ENCODE measurements at regions not wholly inside any gene's neighbourhood (a gene's known extent, or its start where the extent isn't known, plus 50 kb on each side); places are given as distances from the start of the nearest gene placed in this dataset.

DNA sequence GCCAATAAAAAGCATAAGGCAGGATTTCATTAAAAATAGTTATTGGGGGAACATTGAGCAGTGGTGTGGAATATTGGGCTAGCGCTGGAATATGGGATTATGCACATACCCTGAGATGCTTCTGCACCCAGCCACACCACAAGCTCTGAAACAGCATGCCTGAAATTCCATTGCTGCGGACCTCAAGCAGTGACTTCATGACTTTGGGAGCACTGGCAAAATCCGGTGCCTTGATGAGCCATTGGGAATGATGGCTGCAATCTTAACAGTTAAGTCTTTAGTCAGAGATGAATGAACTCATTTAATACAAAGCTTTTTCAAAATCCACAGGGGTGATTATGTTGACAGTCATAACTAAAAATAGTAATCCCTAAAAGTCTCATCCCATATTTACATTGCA lies 274.7 kb upstream of the MTPN start:
- no peak for DNase-seq (ENCODE audit: low spot score)

DNA sequence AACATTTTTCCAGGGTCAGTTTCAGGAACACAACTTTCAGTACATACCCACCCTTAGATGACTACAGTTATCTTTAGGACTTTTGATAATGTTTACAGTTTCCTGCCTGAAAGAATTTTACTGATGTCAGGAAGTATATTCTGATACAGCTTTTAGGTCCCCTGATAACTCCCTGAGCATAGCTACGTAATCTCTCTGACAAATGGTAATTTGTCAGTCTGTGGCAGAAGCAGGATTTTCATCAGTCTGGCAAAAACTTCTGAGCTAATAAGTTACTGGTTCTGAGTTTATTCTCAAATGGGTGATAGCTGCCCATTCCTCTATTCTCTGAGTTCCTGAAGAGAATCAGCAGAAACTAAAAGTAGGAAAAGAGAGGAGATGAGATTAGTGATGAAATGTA lies 270.1 kb upstream of the MTPN start:
- no peak for DNase-seq (ENCODE audit: low spot score)

DNA sequence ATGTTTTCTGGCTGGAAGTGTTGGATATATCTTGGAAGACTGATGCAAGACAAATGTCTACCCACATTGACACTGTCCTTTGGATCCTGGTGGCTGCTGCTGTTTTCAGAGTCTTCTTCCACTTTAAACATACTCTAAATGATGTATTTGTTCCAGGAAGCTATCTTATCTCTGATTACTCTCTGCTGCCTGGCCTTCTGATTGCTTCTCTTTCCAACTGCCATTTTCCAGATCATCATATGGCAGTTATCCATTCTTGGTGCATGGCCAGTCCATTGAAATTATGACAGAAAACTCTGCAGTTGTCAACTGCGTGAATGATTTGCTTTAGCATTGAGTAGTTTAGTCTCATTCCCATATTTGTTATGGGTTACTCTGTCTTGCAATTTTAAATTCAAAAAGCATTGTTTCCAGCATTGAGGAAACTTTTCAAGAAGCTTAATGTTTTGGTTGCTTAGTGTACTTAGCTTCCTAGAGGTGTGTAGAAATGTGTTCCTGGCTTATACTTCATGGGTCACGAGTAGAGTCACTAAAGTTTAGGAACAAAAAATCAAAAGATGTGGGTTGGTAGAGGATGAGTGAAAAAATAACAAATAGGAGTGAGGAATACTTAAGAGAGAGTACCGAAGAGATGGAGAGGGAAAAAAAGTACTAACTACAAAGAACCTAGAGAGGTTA lies 268.3 kb upstream of the MTPN start:
- no peak for DNase-seq (ENCODE audit: low spot score)

DNA sequence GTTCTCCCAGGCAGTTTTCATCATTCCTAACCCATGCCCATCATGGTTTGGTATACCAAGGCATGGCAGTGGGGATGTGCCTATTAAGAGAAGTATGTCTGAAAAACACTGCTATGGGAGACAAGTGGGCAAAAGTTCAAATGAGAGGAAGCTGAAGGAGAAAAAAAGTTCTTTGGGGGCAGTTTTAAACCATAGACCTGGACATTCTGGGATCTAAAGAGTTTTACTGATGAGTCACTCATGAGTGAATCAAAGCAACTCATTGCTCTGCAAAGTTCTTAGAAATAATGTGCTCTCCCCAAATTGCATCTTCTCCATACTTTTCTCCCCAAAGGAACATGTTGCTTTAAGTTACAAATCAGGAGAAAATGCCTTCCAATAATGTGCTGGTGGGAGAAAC lies 256.9 kb upstream of the MTPN start:
- DNase-seq (ENCODE audit: low spot score): no peak

DNA sequence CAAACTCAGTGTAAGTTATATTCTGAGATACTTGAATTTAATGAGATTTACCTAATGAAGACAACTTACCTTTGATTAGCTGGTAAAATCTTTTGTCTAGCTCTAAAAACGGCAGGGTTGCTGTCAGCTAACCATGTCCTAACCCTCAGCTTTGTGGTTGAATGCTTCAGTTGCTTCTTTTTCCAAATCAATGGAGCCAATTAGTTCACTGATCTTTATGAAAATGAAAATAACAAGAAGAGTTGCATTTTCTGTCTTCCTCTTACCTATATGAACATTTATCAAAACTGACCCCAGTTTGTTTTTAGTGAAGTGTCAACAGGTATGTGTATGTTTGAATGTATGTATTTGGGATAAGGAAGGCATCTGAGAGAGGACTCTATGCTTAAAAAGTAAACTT lies 253.1 kb upstream of the MTPN start:
- DNase-seq (ENCODE audit: low spot score): no peak

GRCh38 chr7:136229790-136230189 lies 252.6 kb upstream of the MTPN start:
- DNase-seq (ENCODE audit: low spot score): no peak

DNA sequence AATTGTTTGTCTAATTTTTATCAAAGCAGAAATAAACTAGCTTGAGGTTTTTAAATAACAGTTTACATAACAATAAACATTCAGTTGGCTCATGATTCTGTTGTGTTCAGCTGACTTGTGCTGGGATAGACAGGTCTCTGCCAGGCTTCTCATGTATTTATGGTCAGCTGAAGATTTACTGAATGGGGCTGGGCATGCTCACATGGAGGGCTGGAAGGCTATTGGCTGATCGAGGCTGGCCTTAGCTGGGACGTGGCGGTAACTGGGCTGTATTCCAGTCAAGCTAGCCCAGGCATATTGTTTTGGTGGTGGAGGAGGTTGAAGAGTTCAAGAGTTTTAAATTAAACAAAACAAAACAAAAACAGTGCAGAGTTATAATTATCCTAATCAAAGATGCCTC lies 251.0 kb upstream of the MTPN start:
- DNase-seq (ENCODE audit: low spot score): no peak

GRCh38 chr7:136214356-136214755 lies 237.2 kb upstream of the MTPN start:
- no peak for DNase-seq (ENCODE audit: low spot score)

DNA sequence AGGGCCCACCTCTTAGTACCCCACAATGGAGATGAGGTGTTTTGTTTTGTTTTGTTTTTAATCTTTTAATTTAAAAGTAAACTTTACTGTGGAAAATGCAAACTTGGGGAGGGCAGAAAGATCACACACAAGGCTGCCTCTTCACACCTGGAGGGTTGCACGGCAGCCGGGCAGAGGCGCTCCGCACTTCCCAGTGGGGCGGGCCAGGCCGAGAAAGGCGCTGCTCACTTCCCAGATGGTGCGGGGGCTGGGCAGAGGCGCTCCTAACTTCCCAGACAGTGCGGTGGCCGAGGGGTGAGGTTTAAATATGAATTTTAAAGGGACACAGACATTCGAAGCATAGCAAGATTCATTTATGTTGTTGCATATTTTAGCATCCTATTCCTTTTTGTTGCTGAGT lies 235.9 kb upstream of the MTPN start:
- DNase-seq (ENCODE audit: low spot score): no peak

- DNase-seq (ENCODE audit: low spot score): no peak
Observed at GRCh38 chr7:136210664-136211063, 233.5 kb upstream of the MTPN start.

DNA sequence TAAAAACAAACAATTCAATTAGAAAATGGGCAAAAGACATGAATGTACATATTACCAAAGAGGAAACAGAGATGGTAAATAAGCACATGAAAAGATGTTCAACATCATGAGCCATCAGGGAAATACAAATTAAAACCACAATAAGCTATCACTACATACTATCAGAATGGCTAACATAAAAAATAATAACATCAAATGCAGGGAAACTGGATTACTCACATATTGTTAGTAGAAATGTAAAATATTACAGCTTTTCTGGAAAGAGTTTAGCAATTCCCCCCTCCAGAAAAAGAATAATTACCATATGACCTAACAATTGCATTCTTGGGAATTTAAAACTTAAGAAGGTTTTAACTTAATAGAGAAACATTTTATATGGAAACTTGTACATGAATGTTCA lies 232.9 kb upstream of the MTPN start:
- DNase-seq (ENCODE audit: low spot score): no peak

- DNase-seq (ENCODE audit: low spot score): no peak
Observed at GRCh38 chr7:136205956-136206355, 228.8 kb upstream of the MTPN start.

DNA sequence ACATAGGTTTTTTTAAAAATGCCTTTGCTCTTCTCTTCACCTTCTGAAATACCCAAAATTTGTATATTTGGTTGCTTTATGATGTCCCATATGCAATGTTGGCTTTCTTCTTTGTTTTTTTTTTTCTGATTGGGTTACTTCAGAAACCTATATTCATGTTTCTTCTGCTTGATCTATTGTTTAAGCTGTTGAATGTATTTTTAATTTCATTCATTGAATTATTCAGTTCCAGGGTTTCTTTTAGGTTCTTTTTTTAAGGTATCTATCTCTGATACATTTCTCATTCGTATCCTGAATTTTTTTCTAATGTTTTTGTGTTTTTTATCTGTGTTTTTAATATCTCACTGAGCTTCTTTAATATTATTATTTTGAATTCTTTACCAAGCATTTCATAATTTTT lies 221.0 kb upstream of the MTPN start:
- DNase-seq (ENCODE audit: low spot score): no peak

- DNase-seq (ENCODE audit: low spot score): no peak
Observed at GRCh38 chr7:136194878-136195277, 217.7 kb upstream of the MTPN start.

- DNase-seq (ENCODE audit: low spot score): no peak
Observed at GRCh38 chr7:136193940-136194339, 216.8 kb upstream of the MTPN start.

GRCh38 chr7:136189506-136189998 lies 212.4 kb upstream of the MTPN start:
- DNase-seq (ENCODE audit: low spot score): peak; percentile 24

DNA sequence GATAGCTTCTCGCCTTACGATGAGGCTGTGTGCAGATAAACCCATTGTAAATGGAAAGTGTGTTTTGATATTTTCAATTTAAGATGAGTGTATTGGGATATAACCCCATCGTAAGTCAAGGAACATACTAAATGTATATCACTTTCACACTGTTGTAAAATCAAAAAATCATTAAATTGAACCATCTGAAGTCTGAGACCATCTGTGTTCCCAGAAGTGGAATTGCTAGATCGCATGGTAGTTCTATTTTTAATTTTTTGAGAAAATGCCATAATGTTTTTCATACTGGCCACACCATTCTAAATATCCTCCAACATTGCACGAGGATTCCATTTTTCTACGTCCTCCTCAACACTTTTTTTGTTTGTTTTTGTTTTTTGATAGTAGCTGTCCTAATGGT lies 209.1 kb upstream of the MTPN start:
- no peak for DNase-seq (ENCODE audit: low spot score)

DNA sequence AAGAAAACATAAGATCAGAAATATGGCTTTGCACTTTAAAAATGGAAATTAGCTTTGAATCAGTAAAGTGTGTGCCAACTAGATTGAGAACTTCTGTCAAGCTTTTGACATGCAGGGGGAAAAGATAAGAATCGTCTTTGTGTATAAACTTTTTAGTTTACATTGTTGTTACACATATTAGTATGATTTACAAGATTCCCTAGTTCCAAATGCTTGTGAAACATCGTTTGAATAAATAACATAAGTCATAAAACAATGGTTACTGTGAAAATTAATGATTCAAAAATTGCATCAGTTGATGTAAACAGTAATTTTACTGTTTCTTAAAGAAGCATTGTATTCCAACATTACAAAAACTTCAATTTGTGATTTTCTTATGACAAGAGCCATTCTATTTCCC lies 207.6 kb upstream of the MTPN start:
- no peak for DNase-seq (ENCODE audit: low spot score)

DNA sequence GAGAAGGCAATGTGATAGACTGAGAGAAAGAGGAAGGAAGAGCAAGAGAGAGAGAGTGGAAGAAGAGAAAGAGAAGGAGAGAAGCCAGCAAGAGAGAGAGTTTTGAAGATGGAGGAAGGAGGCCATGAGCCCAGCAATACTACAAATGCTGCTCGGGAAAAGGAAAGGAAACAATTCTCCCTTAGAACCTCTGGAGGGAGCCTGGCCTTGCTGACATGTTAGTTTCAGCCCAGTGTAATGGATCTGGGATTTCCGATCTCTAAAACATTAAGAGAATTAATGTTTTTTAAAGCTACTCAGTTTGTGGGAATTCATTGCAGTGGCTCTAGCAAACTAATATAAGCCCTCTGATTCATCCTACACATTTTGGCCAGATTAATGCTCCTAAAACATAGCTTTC lies 206.8 kb upstream of the MTPN start:
- peak; percentile 40 for DNase-seq (ENCODE audit: low spot score)

GRCh38 chr7:136180984-136181383 lies 203.8 kb upstream of the MTPN start:
- no peak for DNase-seq (ENCODE audit: low spot score)

GRCh38 chr7:136179851-136180721 lies 202.9 kb upstream of the MTPN start:
- DNase-seq (ENCODE audit: low spot score): no peak

- no peak for DNase-seq (ENCODE audit: low spot score)
Observed at GRCh38 chr7:136179154-136179553, 202.0 kb upstream of the MTPN start.

- DNase-seq (ENCODE audit: low spot score): no peak
Observed at GRCh38 chr7:136174477-136175125, 197.4 kb upstream of the MTPN start.

Data from cerebellar cortex (tissue), 1 donor.